HCT116 (cell line): ENCODE measurements at regions not wholly inside any gene's neighbourhood (a gene's known extent, or its start where the extent isn't known, plus 50 kb on each side); places are given as distances from the start of the nearest gene placed in this dataset.

Experiments
- ATAC-seq: fragments of 200-7000 bp; cut with Tn5 transposase; 2 replicates; pipeline ENCODE4 v1.9.1; 2020; ENCODE audit warnings: mild to moderate bottlenecking, moderate library complexity
- BruUV-seq: library from RNA; stranded (reverse); fragments of 400-500 nt; replicated peaks from 2 replicates; lab custom pipeline; 2021; lab: Mats Ljungman, UMichigan
- CTCF ChIA-PET: fragments of 300-600 bp; sonication (Branson Sonifier 250); formaldehyde crosslinking; loops from one replicate; lab custom pipeline; 2021; ENCODE audit warnings: antibody characterized with exemption; lab: Charles Lee
- POLR2A ChIA-PET: fragments of 300-600, 350-600 bp; sonication (Branson Sonifier 250); formaldehyde crosslinking; loops from one replicate; lab custom pipeline; 2021; ENCODE audit warnings: antibody characterized with exemption; lab: Charles Lee
- RAD21 ChIA-PET, 2 experiments: fragments of 300-600 bp; sonication (Branson Sonifier 250); formaldehyde crosslinking; loops; one replicate each; lab custom pipeline; 2023; ENCODE audit warnings: low total read pairs in 2 of 2; ENCODE audit not compliant: uncharacterized antibody in 2 of 2, unreplicated experiment in 2 of 2, low non-redundant PET in 1 of 2; lab: Charles Lee
- DNase-seq: peaks from one replicate; pipeline ENCODE4 v3.0.0-alpha.2; 2010; ENCODE audit warnings: low read depth, low spot score
- H2AFZ ChIP-seq: fragments of 200-600 bp; shearing (Covaris generic), sonication (generic); 2 replicates; pipeline ENCODE4 v1.6.1; 2017; ENCODE audit warnings: low read depth, mixed run types, mixed read lengths, antibody characterized with exemption, low read length; ENCODE audit not compliant: poor library complexity, severe bottlenecking
- H3K27ac ChIP-seq: 2 replicates; pipeline ENCODE4 v1.5.1; 2012; ENCODE audit warnings: low read depth, low read length
- H3K27me3 ChIP-seq: fragments of 200-600 bp; sonication (generic); 2 replicates; pipeline ENCODE4 v1.6.1; 2016; ENCODE audit warnings: mixed run types, low read length, mixed read lengths; ENCODE audit not compliant: insufficient read depth
- H3K36me3 ChIP-seq, 2 experiments: fragments of 200-500 bp in 1 of 2; fragments of 200-600 bp in 1 of 2; sonication (Bioruptor generic) in 1 of 2; sonication (generic) in 1 of 2; 2 replicates each; pipeline versions ENCODE4 v1.5.1 to v1.6.1; 2014 to 2016; ENCODE audit warnings: low read length in 2 of 2, inconsistent platforms in 1 of 2, mixed read lengths in 1 of 2, mixed run types in 1 of 2; ENCODE audit not compliant: insufficient read depth in 2 of 2, control insufficient read depth in 1 of 2
- H3K4me1 ChIP-seq, 2 experiments: fragments of 200-600 bp in 1 of 2; sonication (generic) in 1 of 2; 2 replicates each; pipeline versions ENCODE4 v1.5.1 to v1.6.1; 2012 to 2017; ENCODE audit warnings: low read length in 2 of 2, inconsistent platforms in 1 of 2, mild to moderate bottlenecking in 1 of 2, mixed read lengths in 1 of 2, mixed run types in 1 of 2, moderate library complexity in 1 of 2; ENCODE audit not compliant: insufficient read depth in 2 of 2, control insufficient read depth in 1 of 2
- H3K4me2 ChIP-seq: fragments of 200-600 bp; sonication (generic); 2 replicates; pipeline ENCODE4 v1.6.1; 2017; ENCODE audit warnings: mixed run types, low read length, mixed read lengths
- H3K4me3 ChIP-seq, 2 experiments: fragments of 200-600 bp in 1 of 2; sonication (generic) in 1 of 2; replicated peaks in 1 of 2; 2 replicates each; pipeline ENCODE4 v1.5.1; 2011 to 2016; ENCODE audit warnings: low read length in 2 of 2, control low read depth in 1 of 2, low read depth in 1 of 2, mild to moderate bottlenecking in 1 of 2, mixed read lengths in 1 of 2, mixed run types in 1 of 2
- H3K79me2 ChIP-seq: fragments of 200-600 bp; sonication (generic); 2 replicates; pipeline ENCODE4 v1.6.1; 2017; ENCODE audit warnings: mild to moderate bottlenecking, mixed run types, low read length, moderate library complexity, mixed read lengths; ENCODE audit not compliant: insufficient read depth
- H3K9ac ChIP-seq: fragments of 200-600 bp; sonication (generic); 2 replicates; pipeline ENCODE4 v1.6.1; 2016; ENCODE audit warnings: low read length, mixed read lengths
- H3K9me2 ChIP-seq: fragments of 200-600 bp; sonication (generic), shearing (Covaris generic); 2 replicates; pipeline ENCODE4 v1.6.1; 2017; ENCODE audit warnings: mixed run types, mild to moderate bottlenecking, moderate library complexity; ENCODE audit not compliant: insufficient read depth
- H3K9me3 ChIP-seq, 2 experiments: fragments of 200-500 bp in 1 of 2; fragments of 200-600 bp in 1 of 2; sonication (Bioruptor generic) in 1 of 2; sonication (generic) in 1 of 2; 2 replicates each; pipeline ENCODE4 v1.6.1; 2014 to 2017; ENCODE audit warnings: low read length in 2 of 2, mixed read lengths in 2 of 2, inconsistent platforms in 1 of 2, low read depth in 1 of 2, mild to moderate bottlenecking in 1 of 2, mixed run types in 1 of 2, moderate library complexity in 1 of 2; ENCODE audit not compliant: control insufficient read depth in 1 of 2, insufficient read depth in 1 of 2
- H4K20me1 ChIP-seq: fragments of 200-600 bp; sonication (generic), shearing (Covaris generic); 2 replicates; pipeline ENCODE4 v1.6.1; 2017; ENCODE audit warnings: mixed run types, mild to moderate bottlenecking, moderate library complexity; ENCODE audit not compliant: insufficient read depth
- CBX3 ChIP-seq: IDR thresholded peaks from 2 replicates; pipeline ENCODE4 v1.6.1; 2012; ENCODE audit warnings: low read depth
- CTCF ChIP-seq, 3 experiments: fragments of 200-600 bp in 1 of 3; sonication (generic) in 1 of 3; IDR thresholded peaks in 2 of 3; conservative IDR thresholded peaks in 1 of 3; 2 replicates each; pipeline ENCODE4 v1.5.1; 2012 to 2017; ENCODE audit warnings: low read depth in 2 of 3, low read length in 2 of 3, antibody characterized with exemption in 1 of 3, borderline replicate concordance in 1 of 3, control low read depth in 1 of 3, mild to moderate bottlenecking in 1 of 3, mixed read lengths in 1 of 3, mixed run types in 1 of 3, moderate library complexity in 1 of 3; ENCODE audit not compliant: insufficient read depth in 1 of 3
- EGR1 ChIP-seq: IDR thresholded peaks from 2 replicates; pipeline ENCODE4 v1.6.1; 2012; ENCODE audit warnings: low read depth
- ELF1 ChIP-seq: IDR thresholded peaks from 2 replicates; pipeline ENCODE4 v1.6.1; 2012; ENCODE audit warnings: low read depth, borderline replicate concordance
- EZH2 ChIP-seq: fragments of 200-600 bp; sonication (generic); IDR thresholded peaks from 2 replicates; pipeline ENCODE4 v1.6.1; 2017; ENCODE audit warnings: antibody characterized with exemption, mixed run types
- JUND ChIP-seq: IDR thresholded peaks from 2 replicates; pipeline ENCODE4 v1.6.1; 2012
- POLR2AphosphoS5 ChIP-seq: IDR thresholded peaks from 2 replicates; pipeline ENCODE4 v1.6.1; 2011; ENCODE audit warnings: mild to moderate bottlenecking, low read depth, low read length, moderate library complexity
- RAD21 ChIP-seq: IDR thresholded peaks from 2 replicates; pipeline ENCODE4 v1.6.1; 2012; ENCODE audit warnings: low read depth, mild to moderate bottlenecking
- REST ChIP-seq: IDR thresholded peaks from 2 replicates; pipeline ENCODE4 v1.6.1; 2012; ENCODE audit warnings: low read depth
- SIN3A ChIP-seq: IDR thresholded peaks from 2 replicates; pipeline ENCODE4 v1.6.1; 2012; ENCODE audit warnings: low read depth
- SP1 ChIP-seq: IDR thresholded peaks from 2 replicates; pipeline ENCODE4 v1.6.1; 2012; ENCODE audit warnings: low read depth
- ZNF274 ChIP-seq: fragments of 200-500 bp; sonication (Bioruptor generic); IDR thresholded peaks from 2 replicates; pipeline ENCODE4 v1.6.1; 2014; ENCODE audit warnings: mild to moderate bottlenecking, low read depth, low read length, inconsistent platforms
- intact Hi-C: fragments of 100-400 bp; cut with micrococcal nuclease; formaldehyde crosslinking; loops from 2 replicates; pipeline ENCODE4 v1.10.0; 2022
- TF ChIP-seq, protein P1 (sequence below): IDR thresholded peaks from 2 replicates; pipeline ENCODE4 v1.6.1; 2012

- BruUV-seq, result no TSS peak
- Histone ChIP-seq H3K9me2 (no peaks in the 10 kb centered on the region), H3K4me1 (no peaks in the 10 kb centered on the region), H2AFZ (no peak overlapping the region), H3K4me2 (no peak overlapping the region), H3K27ac (no peak overlapping the region), H3K9me3 (no peaks in the 10 kb centered on the region), H3K79me2 (no peaks in the 10 kb centered on the region), H3K27me3 (no peaks in the 10 kb centered on the region), H4K20me1 (no peaks in the 10 kb centered on the region), H3K4me3 (no peak overlapping the region), H3K36me3 (no peaks in the 10 kb centered on the region), H3K9ac (no peak overlapping the region)
- ChIA-PET CTCF (no interaction called here), RAD21 (no interaction called here), POLR2A (no interaction called here)
- ATAC-seq, result no peak
- no peak for DNase-seq
- TF ChIP-seq EZH2 (no peak), RAD21 (no peak), ELF1 (no peak), CTCF (IDR thresholded peaks at IDR 0.05 in 2 of 3, conservative IDR thresholded peaks at IDR 0.05 in 1 of 3; ENCODE audit: borderline replicate concordance in 1 of 3, insufficient read depth in 1 of 3, low read depth in 2 of 3, low read length in 2 of 3) (no peak), EGR1 (no peak), SP1 (no peak), JUND (no peak)
- intact Hi-C loops, result no loop called here
Observed at GRCh38 chr15:62462268-62462667, 297.2 kb upstream of the C2CD4B start.

- ATAC-seq, result no peak
- Histone ChIP-seq H3K9me3 (no peaks in the 10 kb centered on the region), H3K4me2 (no peak overlapping the region), H3K36me3 (no peaks in the 10 kb centered on the region), H3K4me3 (no peak overlapping the region), H2AFZ (no peak overlapping the region), H3K4me1 (no peaks in the 10 kb centered on the region), H4K20me1 (no peaks in the 10 kb centered on the region), H3K9ac (no peak overlapping the region), H3K79me2 (no peaks in the 10 kb centered on the region), H3K9me2 (no peaks in the 10 kb centered on the region), H3K27ac (no peak overlapping the region), H3K27me3 (no peaks in the 10 kb centered on the region)
- no TSS peak for BruUV-seq
- ChIA-PET CTCF (no interaction called here), RAD21 (no interaction called here), POLR2A (no interaction called here)
- DNase-seq, result no peak
- TF ChIP-seq, protein P1, sequence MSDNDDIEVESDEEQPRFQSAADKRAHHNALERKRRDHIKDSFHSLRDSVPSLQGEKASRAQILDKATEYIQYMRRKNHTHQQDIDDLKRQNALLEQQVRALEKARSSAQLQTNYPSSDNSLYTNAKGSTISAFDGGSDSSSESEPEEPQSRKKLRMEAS, result no peak
- TF ChIP-seq REST, result no peak
- TF ChIP-seq POLR2AphosphoS5, result no peak
- TF ChIP-seq SIN3A, result no peak
- TF ChIP-seq CBX3, result no peak
- no peak for TF ChIP-seq ZNF274
- TF ChIP-seq CTCF (IDR thresholded peaks at IDR 0.05 in 2 of 3, conservative IDR thresholded peaks at IDR 0.05 in 1 of 3; ENCODE audit: borderline replicate concordance in 1 of 3, insufficient read depth in 1 of 3, low read depth in 2 of 3, low read length in 2 of 3), result no peak
- intact Hi-C loops, result no loop called here
Observed at GRCh38 chr15:62462721-62463120, 297.6 kb upstream of the C2CD4B start.
